GM21423 (cell line): ENCODE measurements at regions not wholly inside any gene's neighbourhood (a gene's known extent, or its start where the extent isn't known, plus 50 kb on each side); places are given as distances from the start of the nearest gene placed in this dataset.
"Not testable (repeated sequence)": the region's sequence is repeated elsewhere in the genome, so short reads cannot be mapped to it uniquely, and the experiment has no call there.

ENCODE experiments used
- ATAC-seq: cut with Tn5 transposase; IDR thresholded peaks from one replicate; pipeline ENCODE4 v1.9.1; 2021; ENCODE audit warnings: mild to moderate bottlenecking, moderate library complexity; ENCODE audit not compliant: unreplicated experiment

GRCh38 chr3:150248116-150248887, 159.8 kb upstream of the TSC22D2 start:
- ATAC-seq, result no peak

- no peak for ATAC-seq
These were observed 160.7 kb upstream of the TSC22D2 start for GRCh38 chr3:150247441-150247840.

- no peak for ATAC-seq
These were observed 164.6 kb upstream of the TSC22D2 start for GRCh38 chr3:150243466-150243865.

- ATAC-seq, result no peak
These were observed 165.7 kb upstream of the TSC22D2 start for GRCh38 chr3:150242220-150242936.

GRCh38 chr3:150240891-150241290, 167.2 kb upstream of the TSC22D2 start:
- no peak for ATAC-seq

GRCh38 chr3:150239766-150240165, 168.3 kb upstream of the TSC22D2 start:
- no peak for ATAC-seq

- no peak for ATAC-seq
These were observed 169.0 kb upstream of the TSC22D2 start for GRCh38 chr3:150238995-150239619.

GRCh38 chr3:150238048-150238802, 169.9 kb upstream of the TSC22D2 start:
- ATAC-seq, result no peak

- no peak for ATAC-seq
These were observed 170.6 kb upstream of the TSC22D2 start for GRCh38 chr3:150237490-150237889.

- no peak for ATAC-seq
These were observed 171.6 kb upstream of the TSC22D2 start for GRCh38 chr3:150236316-150237082.

- ATAC-seq, result no peak
These were observed 172.3 kb upstream of the TSC22D2 start for GRCh38 chr3:150235799-150236198.

- no peak for ATAC-seq
These were observed 175.1 kb upstream of the TSC22D2 start for GRCh38 chr3:150232992-150233451.

GRCh38 chr3:150230037-150230436, 178.1 kb upstream of the TSC22D2 start:
- no peak for ATAC-seq

GRCh38 chr3:150228626-150229025, 179.5 kb upstream of the TSC22D2 start:
- not testable (repeated sequence) for ATAC-seq

GRCh38 chr3:150227839-150228238, 180.3 kb upstream of the TSC22D2 start:
- no peak for ATAC-seq

- ATAC-seq, result no peak
These were observed 182.1 kb upstream of the TSC22D2 start for GRCh38 chr3:150225986-150226385.

GRCh38 chr3:150223558-150223957, 184.5 kb upstream of the TSC22D2 start:
- no peak for ATAC-seq

GRCh38 chr3:150222691-150223489, 185.2 kb upstream of the TSC22D2 start:
- ATAC-seq, result no peak

GRCh38 chr3:150221904-150222523, 186.1 kb upstream of the TSC22D2 start:
- no peak for ATAC-seq
